HEK293T (cell line): ENCODE measurements at regions not wholly inside any gene's neighbourhood (a gene's known extent, or its start where the extent isn't known, plus 50 kb on each side); places are given as distances from the start of the nearest gene placed in this dataset.

Experiments
- CTCF ChIA-PET: fragments of 350-600 bp; formaldehyde crosslinking; extraction: SDS; loops from one replicate; lab custom pipeline; 2021; ENCODE audit warnings: antibody characterized with exemption, inconsistent platforms; lab: Yijun Ruan, JAX
- POLR2A ChIA-PET: fragments of 350-600 bp; formaldehyde crosslinking; extraction: SDS; loops from one replicate; lab custom pipeline; 2020; ENCODE audit warnings: antibody characterized with exemption, inconsistent platforms; lab: Yijun Ruan, JAX
- DNase-seq: peaks from one replicate; pipeline ENCODE4 v3.0.0; 2012; ENCODE audit warnings: mixed read lengths; ENCODE audit errors: extremely low spot score
- ARNT ChIP-seq: fragments of 450-650 bp; IDR thresholded peaks from 2 replicates; pipeline ENCODE4 v1.6.1; 2017; ENCODE audit warnings: mild to moderate bottlenecking
- BHLHE40 ChIP-seq: fragments of 450-650 bp; IDR thresholded peaks from 2 replicates; pipeline ENCODE4 v1.6.1; 2016; ENCODE audit warnings: mild to moderate bottlenecking, moderate library complexity, borderline replicate concordance
- CTBP1 ChIP-seq: fragments of 450-650 bp; IDR thresholded peaks from 2 replicates; pipeline ENCODE4 v1.6.1; 2016; ENCODE audit warnings: borderline replicate concordance
- ELF4 ChIP-seq: fragments of 450-650 bp; IDR thresholded peaks from 2 replicates; pipeline ENCODE4 v1.6.1; 2017; ENCODE audit warnings: antibody characterized with exemption
- FOXA1 ChIP-seq: fragments of 450-650 bp; IDR thresholded peaks from 2 replicates; pipeline ENCODE4 v1.6.1; 2016; ENCODE audit warnings: mild to moderate bottlenecking
- FOXK2 ChIP-seq: fragments of 450-650 bp; IDR thresholded peaks from 2 replicates; pipeline ENCODE4 v1.6.1; 2016; ENCODE audit warnings: mild to moderate bottlenecking
- FOXM1 ChIP-seq: fragments of 450-650 bp; IDR thresholded peaks from 2 replicates; pipeline ENCODE4 v1.6.1; 2017; ENCODE audit warnings: mild to moderate bottlenecking, borderline replicate concordance
- HDGF ChIP-seq: fragments of 450-650 bp; IDR thresholded peaks from 2 replicates; pipeline ENCODE4 v1.6.1; 2017; ENCODE audit warnings: antibody characterized with exemption, borderline replicate concordance
- L3MBTL2 ChIP-seq: fragments of 450-650 bp; conservative IDR thresholded peaks from 2 replicates; pipeline ENCODE4 v1.6.1; 2016; ENCODE audit warnings: mild to moderate bottlenecking
- LEF1 ChIP-seq: fragments of 450-650 bp; IDR thresholded peaks from 2 replicates; pipeline ENCODE4 v1.6.1; 2017; ENCODE audit warnings: mild to moderate bottlenecking, borderline replicate concordance
- NFRKB ChIP-seq: fragments of 450-650 bp; IDR thresholded peaks from 2 replicates; pipeline ENCODE4 v1.6.1; 2016; ENCODE audit warnings: mild to moderate bottlenecking, moderate library complexity
- PKNOX1 ChIP-seq: fragments of 450-650 bp; IDR thresholded peaks from 2 replicates; pipeline ENCODE4 v1.6.1; 2016
- SP1 ChIP-seq: fragments of 450-650 bp; IDR thresholded peaks from 2 replicates; pipeline ENCODE4 v1.6.1; 2017
- SUZ12 ChIP-seq: fragments of 450-650 bp; IDR thresholded peaks from 2 replicates; pipeline ENCODE4 v1.6.1; 2016; ENCODE audit warnings: mild to moderate bottlenecking
- TARDBP ChIP-seq: fragments of 450-650 bp; IDR thresholded peaks from 2 replicates; pipeline ENCODE4 v1.6.1; 2016
- ZNF384 ChIP-seq: fragments of 450-650 bp; IDR thresholded peaks from 2 replicates; pipeline ENCODE4 v1.6.1; 2016

DNA sequence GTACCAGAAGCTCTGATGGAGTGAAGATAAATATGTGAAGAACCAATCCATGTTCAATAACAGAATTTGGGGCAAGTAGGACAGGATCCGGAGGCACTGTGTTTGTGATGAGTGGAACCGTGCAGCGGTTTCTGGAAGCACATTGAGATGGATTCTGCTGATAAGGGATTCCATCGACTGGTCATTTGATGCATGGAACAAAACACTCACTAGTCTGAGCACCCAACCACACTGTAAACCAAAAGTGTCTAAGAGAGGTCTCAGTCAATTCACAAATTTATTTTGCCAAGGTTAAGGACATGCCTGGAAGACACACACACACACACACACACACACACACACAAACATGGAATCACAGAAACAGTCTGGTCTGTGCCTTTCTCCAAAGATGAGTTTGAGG is 459.5 kb downstream of the FBXO15 start:
- DNase-seq = no peak
- TF ChIP-seq LEF1 (no peak), PKNOX1 (no peak), FOXA1 (no peak)
- POLR2A ChIA-PET = no interaction called here
- CTCF ChIA-PET = no interaction called here

DNA sequence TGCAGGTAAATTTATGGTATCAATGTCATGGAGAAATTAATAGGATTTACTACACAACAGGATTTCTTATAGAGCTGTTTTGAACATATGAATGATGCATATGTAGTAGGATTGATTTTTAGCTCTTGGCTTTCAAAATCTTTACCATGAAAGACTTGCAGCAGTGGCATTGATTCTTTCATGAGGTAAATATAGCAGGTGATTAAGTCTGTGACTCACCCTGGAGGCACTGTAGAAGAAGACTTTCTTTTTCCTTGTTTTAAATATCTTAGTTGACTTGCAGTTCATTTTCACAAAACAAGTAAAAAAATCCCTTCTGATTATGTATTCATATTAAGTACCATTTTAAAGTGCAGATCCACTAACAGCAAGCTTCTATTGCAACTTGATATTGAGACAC is 463.0 kb downstream of the FBXO15 start:
- DNase-seq = no peak
- POLR2A ChIA-PET = no interaction called here
- TF ChIP-seq ELF4 = no peak
- CTCF ChIA-PET = no interaction called here

GRCh38 chr18:73683409-73684238 is 464.0 kb downstream of the FBXO15 start:
- ChIA-PET POLR2A (no interaction called here), CTCF (no interaction called here)
- no peak for TF ChIP-seq ARNT
- no peak for TF ChIP-seq BHLHE40
- TF ChIP-seq CTBP1 = no peak
- no peak for TF ChIP-seq FOXM1
- no peak for TF ChIP-seq ELF4
- no peak for TF ChIP-seq TARDBP
- no peak for TF ChIP-seq FOXA1
- no peak for TF ChIP-seq LEF1
- no peak for TF ChIP-seq L3MBTL2
- DNase-seq = no peak

DNA sequence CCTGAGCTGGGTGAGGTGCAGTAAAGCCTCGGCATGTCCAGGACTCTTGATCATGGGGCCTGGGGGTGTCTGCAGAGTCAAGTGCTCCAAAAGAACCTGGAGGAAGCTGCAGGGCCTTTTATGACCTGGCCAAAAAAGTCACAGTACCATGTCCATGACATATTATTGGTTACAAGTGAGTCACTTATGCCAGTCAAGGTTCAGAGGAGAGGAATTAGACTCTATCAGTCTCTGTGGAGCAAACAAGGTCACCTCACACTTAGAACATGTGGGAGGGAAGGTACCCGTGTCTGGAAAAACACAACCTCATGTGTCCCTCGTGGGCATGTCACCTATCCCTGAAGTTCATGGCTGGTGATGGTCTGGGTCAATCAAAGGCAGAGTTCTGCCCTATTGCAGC is 465.7 kb downstream of the FBXO15 start:
- CTCF ChIA-PET = no interaction called here

GRCh38 chr18:73681398-73681797 is 466.2 kb downstream of the FBXO15 start:
- CTCF ChIA-PET = no interaction called here
- no peak for DNase-seq
- POLR2A ChIA-PET = no interaction called here
- TF ChIP-seq FOXM1 = no peak
- no peak for TF ChIP-seq ELF4
- TF ChIP-seq CTBP1 = no peak

More for the DNA sequence above, 465.7 kb downstream of the FBXO15 start:
- DNase-seq = no peak
- TF ChIP-seq FOXA1 (no peak), FOXK2 (no peak), CTBP1 (no peak), ELF4 (no peak), SP1 (no peak), FOXM1 (no peak), ARNT (no peak), TARDBP (no peak), PKNOX1 (no peak), NFRKB (no peak), L3MBTL2 (no peak), ZNF384 (no peak), BHLHE40 (no peak), LEF1 (no peak), HDGF (no peak), SUZ12 (no peak)
- POLR2A ChIA-PET = no interaction called here

GRCh38 chr18:73679941-73680712 is 467.5 kb downstream of the FBXO15 start:
- ChIA-PET POLR2A (no interaction called here), CTCF (no interaction called here)
- no peak for TF ChIP-seq FOXA1
- TF ChIP-seq TARDBP = no peak
- TF ChIP-seq FOXK2 = no peak
- no peak for TF ChIP-seq SUZ12
- no peak for TF ChIP-seq ZNF384
- no peak for TF ChIP-seq ELF4
- TF ChIP-seq PKNOX1 = no peak
- no peak for TF ChIP-seq CTBP1
- TF ChIP-seq HDGF = no peak
- no peak for TF ChIP-seq FOXM1
- TF ChIP-seq BHLHE40 = no peak
- TF ChIP-seq SP1 = no peak
- no peak for TF ChIP-seq ARNT
- DNase-seq = no peak

DNA sequence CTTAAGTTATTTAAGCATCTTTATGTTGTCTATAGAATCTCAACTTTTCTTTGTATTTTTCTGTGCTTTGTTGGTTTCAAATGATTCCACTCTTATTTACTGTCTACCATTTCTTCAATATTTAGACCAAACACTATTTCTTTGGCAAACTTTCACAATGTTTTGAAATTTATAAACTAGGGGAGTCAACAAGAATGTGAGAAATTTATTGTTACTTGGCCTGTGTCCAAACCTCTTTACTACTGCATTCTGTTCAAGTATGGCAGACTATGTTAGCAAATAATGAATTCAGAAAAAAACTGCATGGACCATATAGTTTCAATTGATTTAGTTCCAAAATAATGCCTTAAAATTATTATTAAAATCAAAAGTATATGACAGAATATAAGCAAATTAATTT is 470.2 kb downstream of the FBXO15 start:
- CTCF ChIA-PET = no interaction called here
- POLR2A ChIA-PET = no interaction called here
- no peak for TF ChIP-seq ZNF384
- no peak for DNase-seq
